Upper lobe of left lung (tissue), 6 donors: ENCODE measurements at regions not wholly inside any gene's neighbourhood (a gene's known extent, or its start where the extent isn't known, plus 50 kb on each side); places are given as distances from the start of the nearest gene placed in this dataset.

Experiments
- ATAC-seq, 2 donors: fragments of 200-7000 bp; cut with Tn5 transposase; one replicate each; pipeline ENCODE4 v1.9.1; 2022; ENCODE audit warnings: mild to moderate bottlenecking in 2 of 2, moderate library complexity in 2 of 2; ENCODE audit not compliant: low FRiP score in 2 of 2
- DNase-seq, 2 donors: peaks; one replicate each; pipeline ENCODE4 v3.0.0-alpha.2; 2019 to 2020
- H3K27ac ChIP-seq, 4 donors: fragments of 200-600 bp; sonication (generic); one replicate each; pipeline ENCODE4 v1.5.1; 2016 to 2019
- H3K27me3 ChIP-seq, 4 donors: fragments of 200-600 bp; sonication (generic); one replicate each; pipeline ENCODE4 v1.5.1; 2017 to 2019
- H3K36me3 ChIP-seq, 4 donors: fragments of 200-600 bp; sonication (generic); one replicate each; pipeline ENCODE4 v1.5.1; 2016 to 2019
- H3K4me1 ChIP-seq, 4 donors: fragments of 200-600 bp; sonication (generic); one replicate each; pipeline ENCODE4 v1.5.1; 2018 to 2019
- H3K4me3 ChIP-seq, 4 donors: fragments of 200-600 bp; sonication (generic); one replicate each; pipeline ENCODE4 v1.5.1; 2017 to 2019; ENCODE audit warnings: mild to moderate bottlenecking in 2 of 4, moderate library complexity in 1 of 4
- H3K9me3 ChIP-seq, 4 donors: fragments of 200-600 bp; sonication (generic); one replicate each; pipeline ENCODE4 v1.5.1; 2018 to 2019
- EP300 ChIP-seq, 4 donors: sonication (generic); formaldehyde crosslinking; IDR thresholded peaks; one replicate each; pipeline ENCODE4 v1.5.1; 2017; ENCODE audit warnings: antibody characterized with exemption in 4 of 4, control low read depth in 2 of 4
- POLR2A ChIP-seq, 4 donors: fragments of 450-650 bp; IDR thresholded peaks; one replicate each; pipeline ENCODE4 v1.5.1; 2016 to 2017; ENCODE audit warnings: antibody characterized with exemption in 4 of 4, mild to moderate bottlenecking in 2 of 4
- POLR2AphosphoS5 ChIP-seq, 2 donors: sonication (generic); formaldehyde crosslinking; IDR thresholded peaks; one replicate each; pipeline ENCODE4 v1.5.1; 2017; ENCODE audit warnings: antibody characterized with exemption in 2 of 2
- WGBS, 2 donors: methylation state at CpG; one replicate each; pipeline ENCODE4 v1.1.5; 2017 to 2018; 5-methylcytosine and 5-hydroxymethylcytosine counted together
- TF ChIP-seq, protein P1 (sequence below), 6 experiments: fragments of 450-650 bp in 4 of 6; fragments of 200-600 bp in 2 of 6; sonication (generic) in 2 of 6; IDR thresholded peaks; one replicate each; pipeline ENCODE4 v1.5.1; 2016 to 2019; ENCODE audit warnings: antibody characterized with exemption in 6 of 6
- donor health status: DM: no; HTN: no; CAD: no; lungs with moderate emphysema.
- donor health status: DM: no; HTN: yes; CAD: no; lungs with severe emphysema.

- Histone ChIP-seq H3K27ac (no peak overlapping the region), H3K4me1 (no peaks in the 10 kb centered on the region), H3K9me3 (no peaks in the 10 kb centered on the region), H3K36me3 (no peaks in the 10 kb centered on the region), H3K27me3 (no peaks in the 10 kb centered on the region), H3K4me3 (no peak overlapping the region)
- ATAC-seq (no peak), DNase-seq (no peak)
- no peak for TF ChIP-seq POLR2AphosphoS5 (IDR thresholded peaks at IDR 0.05)
- TF ChIP-seq EP300 (IDR thresholded peaks at IDR 0.05): no peak
- no peak for TF ChIP-seq POLR2A (IDR thresholded peaks at IDR 0.05)
- TF ChIP-seq, protein P1, sequence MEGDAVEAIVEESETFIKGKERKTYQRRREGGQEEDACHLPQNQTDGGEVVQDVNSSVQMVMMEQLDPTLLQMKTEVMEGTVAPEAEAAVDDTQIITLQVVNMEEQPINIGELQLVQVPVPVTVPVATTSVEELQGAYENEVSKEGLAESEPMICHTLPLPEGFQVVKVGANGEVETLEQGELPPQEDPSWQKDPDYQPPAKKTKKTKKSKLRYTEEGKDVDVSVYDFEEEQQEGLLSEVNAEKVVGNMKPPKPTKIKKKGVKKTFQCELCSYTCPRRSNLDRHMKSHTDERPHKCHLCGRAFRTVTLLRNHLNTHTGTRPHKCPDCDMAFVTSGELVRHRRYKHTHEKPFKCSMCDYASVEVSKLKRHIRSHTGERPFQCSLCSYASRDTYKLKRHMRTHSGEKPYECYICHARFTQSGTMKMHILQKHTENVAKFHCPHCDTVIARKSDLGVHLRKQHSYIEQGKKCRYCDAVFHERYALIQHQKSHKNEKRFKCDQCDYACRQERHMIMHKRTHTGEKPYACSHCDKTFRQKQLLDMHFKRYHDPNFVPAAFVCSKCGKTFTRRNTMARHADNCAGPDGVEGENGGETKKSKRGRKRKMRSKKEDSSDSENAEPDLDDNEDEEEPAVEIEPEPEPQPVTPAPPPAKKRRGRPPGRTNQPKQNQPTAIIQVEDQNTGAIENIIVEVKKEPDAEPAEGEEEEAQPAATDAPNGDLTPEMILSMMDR (IDR thresholded peaks at IDR 0.05): no peak
- 71 to 80% methylated on average over 2 of the region's 2 CpGs for WGBS, 2 donors
Measured at GRCh38 chr6:141688916-141689315, 443.8 kb upstream of the GJE1 start.

DNA sequence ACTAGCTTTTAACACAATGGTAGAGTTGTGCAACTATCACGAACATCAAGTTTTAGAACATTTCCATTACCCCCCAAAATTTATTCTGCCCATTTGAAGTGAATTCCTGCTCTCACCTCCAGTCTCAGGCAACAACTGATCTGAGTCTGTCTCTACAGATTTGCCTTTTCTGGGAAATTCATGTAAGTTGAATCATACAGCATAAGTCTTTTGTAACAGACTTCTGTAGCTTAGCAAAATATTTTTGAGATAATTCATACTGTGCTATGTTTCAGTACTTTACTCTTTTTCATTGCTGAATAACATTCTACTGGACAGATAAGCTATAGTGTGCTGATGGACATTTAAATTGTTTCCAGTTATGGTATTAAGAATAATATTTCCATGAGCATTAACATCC is 447.3 kb upstream of the GJE1 start:
- WGBS, 2 donors: 79 to 82% methylated on average over 1 of the region's 1 CpG
- Histone ChIP-seq H3K4me1 (no peaks in the 10 kb centered on the region), H3K27ac (no peak overlapping the region), H3K36me3 (no peaks in the 10 kb centered on the region), H3K4me3 (no peak overlapping the region), H3K27me3 (no peaks in the 10 kb centered on the region), H3K9me3 (no peaks in the 10 kb centered on the region)
- no peak for ATAC-seq
- no peak for DNase-seq
- no peak for TF ChIP-seq EP300 (IDR thresholded peaks at IDR 0.05)
- no peak for TF ChIP-seq POLR2AphosphoS5 (IDR thresholded peaks at IDR 0.05)
- TF ChIP-seq, protein P1 (IDR thresholded peaks at IDR 0.05): no peak
- no peak for TF ChIP-seq POLR2A (IDR thresholded peaks at IDR 0.05)

DNA sequence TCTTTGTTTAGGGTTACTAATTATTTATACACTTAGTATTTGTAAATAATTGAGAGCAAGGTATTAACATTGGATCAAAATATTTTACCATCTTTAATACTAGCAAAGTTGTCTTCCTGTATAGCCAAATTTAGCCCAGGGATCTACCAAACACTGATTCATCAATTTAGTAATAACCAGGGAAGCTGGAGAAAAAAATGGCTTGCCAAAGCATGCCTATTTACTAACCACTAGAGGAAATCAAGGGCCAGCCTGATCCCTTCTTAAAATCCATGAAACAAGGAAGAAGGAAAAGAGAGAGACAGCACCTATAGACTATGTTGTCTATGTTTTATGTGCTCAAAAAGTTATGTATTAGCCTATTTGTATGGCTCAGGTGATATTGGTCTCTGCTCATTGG is 450.3 kb upstream of the GJE1 start:
- Histone ChIP-seq H3K27ac (no peak overlapping the region), H3K4me3 (no peak overlapping the region), H3K4me1 (no peaks in the 10 kb centered on the region), H3K27me3 (no peaks in the 10 kb centered on the region), H3K9me3 (no peaks in the 10 kb centered on the region), H3K36me3 (no peaks in the 10 kb centered on the region)
- DNase-seq (no peak), ATAC-seq (no peak)
- TF ChIP-seq EP300 (IDR thresholded peaks at IDR 0.05): no peak
- no peak for TF ChIP-seq POLR2AphosphoS5 (IDR thresholded peaks at IDR 0.05)
- TF ChIP-seq POLR2A (IDR thresholded peaks at IDR 0.05): no peak
- TF ChIP-seq, protein P1 (IDR thresholded peaks at IDR 0.05): no peak

DNA sequence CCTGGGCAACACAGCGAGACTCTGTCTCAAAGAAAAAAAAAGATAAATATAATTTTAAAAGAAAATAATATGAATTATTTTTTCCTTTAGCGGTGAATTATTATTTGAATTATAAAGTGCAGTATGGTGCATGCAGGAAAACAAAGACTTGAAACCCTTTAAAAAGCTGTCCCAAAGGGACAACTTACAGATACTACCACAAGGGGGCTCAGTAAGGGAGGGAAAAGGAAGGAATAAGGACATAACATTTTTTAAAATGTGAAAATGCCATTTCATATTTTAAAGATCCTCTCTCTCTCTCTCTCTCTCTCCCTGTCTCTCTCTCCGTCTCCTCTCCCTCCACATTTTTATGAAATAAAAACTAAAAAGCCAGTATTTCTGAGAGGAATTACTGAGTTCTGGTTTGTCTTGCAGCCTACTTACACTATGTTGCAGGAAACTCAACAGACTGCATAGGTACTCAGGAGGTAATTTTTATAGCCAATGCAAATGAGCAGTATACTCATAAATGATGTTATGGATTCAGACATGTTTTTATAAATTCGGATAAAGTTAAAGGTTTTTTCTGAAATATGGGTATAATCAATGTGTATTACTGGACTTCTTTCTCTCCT is 455.0 kb upstream of the GJE1 start:
- no peak for ATAC-seq
- no peak overlapping the region for H3K4me3 ChIP-seq
- no peaks in the 10 kb centered on the region for H3K27me3 ChIP-seq
- H3K9me3 ChIP-seq: no peaks in the 10 kb centered on the region
- H3K36me3 ChIP-seq: no peaks in the 10 kb centered on the region
- TF ChIP-seq EP300 (IDR thresholded peaks at IDR 0.05): no peak
- TF ChIP-seq, protein P1 (IDR thresholded peaks at IDR 0.05): peak in 4 of 6 experiments; percentile 26 to 36 (median 32)
- DNase-seq: no peak
- no peak overlapping the region for H3K27ac ChIP-seq
- no peaks in the 10 kb centered on the region for H3K4me1 ChIP-seq
- WGBS, 2 donors: 42 to 50% methylated on average over 4 of the region's 4 CpGs

- TF ChIP-seq, protein P1 (IDR thresholded peaks at IDR 0.05): no peak
- TF ChIP-seq EP300 (IDR thresholded peaks at IDR 0.05) (no peak), POLR2A (IDR thresholded peaks at IDR 0.05) (no peak), POLR2AphosphoS5 (IDR thresholded peaks at IDR 0.05) (no peak)
- no peaks in the 10 kb centered on the region for H3K27me3 ChIP-seq
- no peaks in the 10 kb centered on the region for H3K9me3 ChIP-seq
- no peaks in the 10 kb centered on the region for H3K36me3 ChIP-seq
- no peak overlapping the region for H3K27ac ChIP-seq
- DNase-seq: no peak
- 38 to 55% methylated on average over 1 of the region's 1 CpG for WGBS, 2 donors
- H3K4me3 ChIP-seq: no peak overlapping the region
- no peak for ATAC-seq
- H3K4me1 ChIP-seq: no peaks in the 10 kb centered on the region
Measured at GRCh38 chr6:141675957-141676356, 456.8 kb upstream of the GJE1 start.
